CD4-positive, alpha-beta memory T cell (primary cell): ENCODE measurements at regions not wholly inside any gene's neighbourhood (a gene's known extent, or its start where the extent isn't known, plus 50 kb on each side); places are given as distances from the start of the nearest gene placed in this dataset.

Experiments
- CTCF ChIA-PET: fragments of 350-600 bp; sonication (Branson Sonifier 250); formaldehyde crosslinking; loops from one replicate; lab custom pipeline; 2021; ENCODE audit warnings: inconsistent platforms; ENCODE audit not compliant: partially characterized antibody; lab: Charles Lee
- POLR2A ChIA-PET: fragments of 350-600 bp; sonication (Branson Sonifier 250); formaldehyde crosslinking; loops from one replicate; lab custom pipeline; 2021; ENCODE audit not compliant: partially characterized antibody; lab: Charles Lee
- DNase-seq, 5 donors: peaks; one replicate each; pipeline versions ENCODE4 v3.0.0 to v3.0.0-alpha.2; 2020 to 2022; ENCODE audit warnings: mixed read lengths in 1 of 5
- H3K27ac ChIP-seq: one replicate; pipeline ENCODE4 v1.7.0; 2013; ENCODE audit warnings: low read depth, low read length
- H3K27me3 ChIP-seq: 2 replicates; pipeline ENCODE4 v1.7.0; 2013; ENCODE audit warnings: mild to moderate bottlenecking, low read length, moderate library complexity; ENCODE audit not compliant: insufficient read depth
- H3K36me3 ChIP-seq: 2 replicates; pipeline ENCODE4 v1.7.0; 2013; ENCODE audit warnings: mild to moderate bottlenecking, low read length, moderate library complexity; ENCODE audit not compliant: insufficient read depth
- H3K4me1 ChIP-seq: 2 replicates; pipeline ENCODE4 v1.7.0; 2013; ENCODE audit warnings: mild to moderate bottlenecking, low read length, moderate library complexity; ENCODE audit not compliant: insufficient read depth
- H3K4me3 ChIP-seq, 2 donors: one replicate each; pipeline ENCODE4 v1.7.0; 2013; ENCODE audit warnings: low read length in 2 of 2, mild to moderate bottlenecking in 1 of 2
- H3K9me3 ChIP-seq, 2 donors: one replicate each; pipeline ENCODE4 v1.7.0; 2013; ENCODE audit warnings: low read length in 2 of 2, control low read depth in 1 of 2; ENCODE audit not compliant: control insufficient read depth in 1 of 2
- H3K27ac Mint-ChIP-seq, 7 donors: one replicate each; pipeline ENCODE4 v1.8.0; 2020 to 2021; ENCODE audit warnings: mixed read lengths in 7 of 7, mild to moderate bottlenecking in 6 of 7, inconsistent platforms in 3 of 7, moderate library complexity in 3 of 7
- H3K27me3 Mint-ChIP-seq, 2 donors: one replicate each; pipeline ENCODE4 v1.8.0; 2020 to 2021; ENCODE audit warnings: mixed read lengths in 2 of 2
- H3K36me3 Mint-ChIP-seq, 2 donors: one replicate each; pipeline ENCODE4 v1.8.0; 2020 to 2021; ENCODE audit warnings: mixed read lengths in 2 of 2, inconsistent platforms in 1 of 2, mild to moderate bottlenecking in 1 of 2
- H3K4me1 Mint-ChIP-seq, 4 donors: one replicate each; pipeline ENCODE4 v1.8.0; 2020 to 2021; ENCODE audit warnings: mixed read lengths in 4 of 4, mild to moderate bottlenecking in 1 of 4
- H3K4me3 Mint-ChIP-seq, 8 donors: one replicate each; pipeline ENCODE4 v1.8.0; 2020 to 2021; ENCODE audit warnings: mixed read lengths in 8 of 8, mild to moderate bottlenecking in 7 of 8, moderate library complexity in 6 of 8, inconsistent platforms in 3 of 8
- H3K9me3 Mint-ChIP-seq, 8 donors: one replicate each; pipeline ENCODE4 v1.8.0; 2020 to 2021; ENCODE audit warnings: mixed read lengths in 8 of 8, mild to moderate bottlenecking in 5 of 8, inconsistent platforms in 3 of 8, moderate library complexity in 1 of 8
- intact Hi-C: fragments of 100-400 bp; cut with micrococcal nuclease; formaldehyde crosslinking; loops from one replicate; pipeline ENCODE4 v1.15.1; 2023

DNA sequence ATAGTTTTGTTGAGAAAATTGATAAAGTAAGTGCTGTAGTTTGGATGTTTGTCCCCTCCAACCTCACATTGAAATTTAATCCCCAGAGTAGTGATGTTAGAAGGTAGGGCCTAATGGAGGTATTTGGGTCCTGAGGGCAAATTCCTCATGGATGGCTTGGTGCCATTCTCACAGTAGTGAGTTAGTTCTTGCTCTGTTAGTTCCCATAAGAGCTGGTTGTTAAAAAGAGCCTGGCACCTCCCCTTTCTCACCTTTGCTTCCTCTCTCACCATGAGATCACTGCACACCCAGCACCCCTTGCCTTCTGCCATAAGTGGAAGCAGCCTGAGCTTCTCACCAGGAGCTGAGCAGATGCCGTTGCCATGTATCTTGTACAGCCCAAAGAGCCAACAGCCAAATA, 354.8 kb upstream of the NFIA start:
- DNase-seq: no peak
- no peak overlapping the region for H3K4me3 Mint-ChIP-seq
- H3K27ac Mint-ChIP-seq: no peak overlapping the region
- H3K27ac ChIP-seq: no peak overlapping the region
- no peaks in the 10 kb centered on the region for H3K27me3 ChIP-seq
- no peak overlapping the region for H3K4me3 ChIP-seq
- H3K36me3 ChIP-seq: no peaks in the 10 kb centered on the region
- H3K9me3 Mint-ChIP-seq: peaks cover 0 to 4% (median 1%) of the 10 kb centered on the region in 8 donors
- intact Hi-C loops: no loop called here
- H3K4me1 Mint-ChIP-seq: no peaks in the 10 kb centered on the region
- no peaks in the 10 kb centered on the region for H3K27me3 Mint-ChIP-seq
- ChIA-PET CTCF (no interaction called here), POLR2A (no interaction called here)
- H3K36me3 Mint-ChIP-seq: no peaks in the 10 kb centered on the region
- H3K4me1 ChIP-seq: no peaks in the 10 kb centered on the region
- H3K9me3 ChIP-seq: no peaks in the 10 kb centered on the region

DNA sequence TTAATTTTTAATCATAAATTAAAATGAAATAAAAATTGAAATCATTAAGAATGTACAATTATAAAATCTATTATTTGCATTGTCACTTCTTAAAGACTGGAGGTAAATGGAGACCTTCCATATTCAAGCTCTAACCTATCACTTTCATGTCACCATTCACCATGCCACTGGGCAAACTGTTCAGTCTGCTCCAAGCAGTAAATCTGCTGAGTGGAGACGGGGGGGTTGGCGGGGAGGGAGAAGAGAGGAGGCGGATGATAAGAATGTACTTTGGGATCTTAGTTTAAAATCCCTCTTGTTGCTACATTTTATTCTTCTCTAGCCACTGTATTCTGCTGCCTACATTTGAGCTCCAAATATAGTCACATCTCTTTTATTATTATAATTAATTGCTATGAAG, 365.9 kb upstream of the NFIA start:
- no peaks in the 10 kb centered on the region for H3K27me3 Mint-ChIP-seq
- POLR2A ChIA-PET: no interaction called here
- no peak overlapping the region for H3K27ac Mint-ChIP-seq
- no peak overlapping the region for H3K4me3 Mint-ChIP-seq
- no peaks in the 10 kb centered on the region for H3K4me1 Mint-ChIP-seq
- intact Hi-C loops: no loop called here
- no peak for DNase-seq
- H3K36me3 Mint-ChIP-seq: no peaks in the 10 kb centered on the region
- CTCF ChIA-PET: no interaction called here
- H3K27me3 ChIP-seq: no peaks in the 10 kb centered on the region
- H3K9me3 ChIP-seq: no peaks in the 10 kb centered on the region
- H3K27ac ChIP-seq: no peak overlapping the region
- peaks cover 0 to 7% (median 0%) of the 10 kb centered on the region in 8 donors for H3K9me3 Mint-ChIP-seq
- no peak overlapping the region for H3K4me3 ChIP-seq
- no peaks in the 10 kb centered on the region for H3K36me3 ChIP-seq
- no peaks in the 10 kb centered on the region for H3K4me1 ChIP-seq

DNA sequence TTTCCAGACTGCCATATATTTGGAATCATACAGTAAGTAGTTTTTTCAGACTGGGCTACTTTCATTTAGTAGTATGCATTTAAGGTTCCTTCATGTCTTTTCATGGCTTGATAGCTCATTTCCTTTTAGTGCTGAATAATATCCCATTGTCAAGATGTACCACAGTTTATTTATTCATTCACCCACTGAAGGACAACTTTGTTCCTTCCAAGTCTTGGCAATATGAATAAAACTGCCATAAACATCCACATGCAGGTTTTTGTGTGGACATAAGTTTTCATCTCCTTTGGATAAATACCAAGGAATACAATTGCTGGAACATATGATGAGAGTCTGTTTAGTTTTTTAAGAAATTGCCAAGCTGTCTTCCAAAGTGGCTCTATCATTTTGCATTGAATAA, 366.4 kb upstream of the NFIA start:
- intact Hi-C loops: no loop called here
- H3K27me3 Mint-ChIP-seq: no peaks in the 10 kb centered on the region
- DNase-seq: no peak
- CTCF ChIA-PET: no interaction called here
- Histone ChIP-seq H3K4me3 (no peak overlapping the region), H3K4me1 (no peaks in the 10 kb centered on the region), H3K9me3 (no peaks in the 10 kb centered on the region), H3K36me3 (no peaks in the 10 kb centered on the region), H3K27ac (no peak overlapping the region), H3K27me3 (no peaks in the 10 kb centered on the region)
- H3K36me3 Mint-ChIP-seq: no peaks in the 10 kb centered on the region
- H3K9me3 Mint-ChIP-seq: peaks cover 0 to 7% (median 0%) of the 10 kb centered on the region in 8 donors
- no peak overlapping the region for H3K27ac Mint-ChIP-seq
- H3K4me3 Mint-ChIP-seq: no peak overlapping the region
- POLR2A ChIA-PET: no interaction called here
- H3K4me1 Mint-ChIP-seq: no peaks in the 10 kb centered on the region

DNA sequence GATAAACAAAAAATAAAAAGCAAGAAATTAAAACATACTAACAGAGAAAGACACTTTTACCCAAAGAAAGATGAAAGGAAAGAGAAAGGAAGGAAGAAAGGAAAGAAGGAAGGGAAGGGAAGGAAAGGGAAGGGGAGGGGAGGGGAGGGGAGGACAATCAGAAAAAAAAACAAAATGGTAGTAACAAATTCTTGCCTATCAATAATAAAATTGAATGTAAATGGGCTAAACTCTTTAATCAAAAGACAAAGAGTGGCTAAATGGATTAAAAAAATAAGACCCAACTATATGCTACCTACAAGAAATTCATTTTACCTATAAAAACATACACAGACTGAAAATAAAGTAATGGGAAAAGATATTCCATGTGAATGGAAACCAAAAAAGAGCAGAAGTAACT, 372.9 kb upstream of the NFIA start:
- POLR2A ChIA-PET: no interaction called here
- Histone ChIP-seq H3K27ac (no peak overlapping the region), H3K4me1 (no peaks in the 10 kb centered on the region), H3K36me3 (no peaks in the 10 kb centered on the region), H3K27me3 (no peaks in the 10 kb centered on the region), H3K9me3 (no peaks in the 10 kb centered on the region), H3K4me3 (no peak overlapping the region)
- Mint-ChIP-seq H3K4me1 (no peaks in the 10 kb centered on the region), H3K4me3 (no peak overlapping the region), H3K9me3 (peaks cover 2 to 15% (median 4%) of the 10 kb centered on the region in 8 donors), H3K27me3 (no peaks in the 10 kb centered on the region), H3K27ac (no peak overlapping the region), H3K36me3 (no peaks in the 10 kb centered on the region)
- CTCF ChIA-PET: no interaction called here
- intact Hi-C loops: no loop called here
- no peak for DNase-seq

DNA sequence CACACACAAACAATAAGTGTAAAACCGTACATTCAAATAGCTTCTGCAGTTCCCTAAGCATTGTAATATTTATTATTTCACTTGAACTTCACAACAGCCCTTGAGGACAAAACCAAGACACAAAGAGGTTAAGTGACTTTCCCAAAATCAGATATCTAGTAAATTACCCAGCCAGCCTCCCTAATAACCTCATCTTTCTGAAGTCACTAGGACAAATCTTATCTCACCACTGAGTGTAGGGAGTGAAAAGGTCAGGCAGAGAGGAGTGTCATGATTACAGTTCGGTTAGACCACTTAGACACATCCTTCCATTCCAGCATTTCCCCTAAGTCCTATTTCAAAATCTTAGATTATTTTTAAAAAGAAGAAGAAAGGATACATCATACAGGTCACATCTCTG, 377.3 kb upstream of the NFIA start:
- no peaks in the 10 kb centered on the region for H3K9me3 ChIP-seq
- H3K4me1 Mint-ChIP-seq: no peaks in the 10 kb centered on the region

DNA sequence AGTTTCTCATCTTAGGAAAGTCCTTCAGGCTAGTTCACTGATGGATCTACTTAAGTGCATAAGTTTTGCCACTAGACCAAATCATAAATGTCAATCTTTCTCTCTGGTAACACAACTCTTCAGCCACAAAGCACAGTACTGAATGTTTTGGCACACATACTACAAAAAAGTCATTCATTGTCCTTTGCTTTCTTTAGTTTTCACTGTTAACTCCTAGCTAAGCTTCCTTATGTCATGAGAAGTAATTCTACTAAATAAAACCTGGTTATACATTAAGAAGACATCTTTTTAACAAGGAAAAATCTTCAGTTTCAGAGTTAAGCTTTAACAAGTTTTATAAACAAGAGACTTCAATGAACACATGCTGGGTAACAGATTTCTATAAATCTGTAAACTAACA, 379.2 kb upstream of the NFIA start:
- Mint-ChIP-seq H3K27me3 (no peaks in the 10 kb centered on the region), H3K27ac (no peak overlapping the region), H3K4me1 (no peaks in the 10 kb centered on the region), H3K4me3 (no peak overlapping the region), H3K36me3 (no peaks in the 10 kb centered on the region), H3K9me3 (peaks cover 0 to 4% (median under 1%) of the 10 kb centered on the region in 8 donors)
- H3K4me1 ChIP-seq: no peaks in the 10 kb centered on the region
- ChIA-PET CTCF (no interaction called here), POLR2A (no interaction called here)
- no peaks in the 10 kb centered on the region for H3K27me3 ChIP-seq
- H3K9me3 ChIP-seq: no peaks in the 10 kb centered on the region
- intact Hi-C loops: no loop called here
- H3K36me3 ChIP-seq: no peaks in the 10 kb centered on the region
- no peak overlapping the region for H3K4me3 ChIP-seq
- no peak overlapping the region for H3K27ac ChIP-seq
- DNase-seq: no peak

More for the DNA sequence above, 377.3 kb upstream of the NFIA start:
- POLR2A ChIA-PET: no interaction called here
- H3K27me3 Mint-ChIP-seq: no peaks in the 10 kb centered on the region
- intact Hi-C loops: no loop called here
- H3K4me1 ChIP-seq: no peaks in the 10 kb centered on the region
- H3K36me3 Mint-ChIP-seq: no peaks in the 10 kb centered on the region
- H3K27ac ChIP-seq: no peak overlapping the region
- H3K4me3 ChIP-seq: no peak overlapping the region
- H3K4me3 Mint-ChIP-seq: no peak overlapping the region
- H3K27me3 ChIP-seq: no peaks in the 10 kb centered on the region
- no peak overlapping the region for H3K27ac Mint-ChIP-seq
- no peaks in the 10 kb centered on the region for H3K36me3 ChIP-seq
- peaks cover 0 to 5% (median under 1%) of the 10 kb centered on the region in 8 donors for H3K9me3 Mint-ChIP-seq
- DNase-seq: no peak
- CTCF ChIA-PET: no interaction called here

DNA sequence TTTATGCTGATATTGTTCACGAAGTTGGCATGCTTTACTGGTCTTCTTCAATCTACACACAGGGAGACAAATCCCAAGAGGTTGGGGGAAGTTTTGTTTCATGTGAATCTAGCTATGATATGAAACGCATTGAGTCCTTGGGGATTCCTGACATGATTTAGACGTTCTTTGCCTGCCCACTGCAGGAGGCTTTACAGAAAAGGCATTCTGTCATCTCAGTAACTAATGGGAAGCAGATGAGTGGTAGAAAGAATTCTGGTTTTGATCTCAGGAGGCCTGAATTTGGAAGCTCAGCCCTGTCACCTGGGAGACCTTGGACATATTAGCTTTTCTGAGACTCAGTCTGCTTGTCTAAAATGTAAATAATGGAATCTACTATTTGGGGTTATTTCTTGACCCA, 383.0 kb upstream of the NFIA start:
- H3K27me3 Mint-ChIP-seq: no peaks in the 10 kb centered on the region
- CTCF ChIA-PET: no interaction called here
- no peak for DNase-seq

More for the DNA sequence above, 383.0 kb upstream of the NFIA start:
- POLR2A ChIA-PET: no interaction called here
- Histone ChIP-seq H3K27me3 (no peaks in the 10 kb centered on the region), H3K4me3 (no peak overlapping the region), H3K9me3 (no peaks in the 10 kb centered on the region), H3K27ac (no peak overlapping the region), H3K36me3 (no peaks in the 10 kb centered on the region), H3K4me1 (no peaks in the 10 kb centered on the region)
- intact Hi-C loops: no loop called here
- Mint-ChIP-seq H3K4me3 (no peak overlapping the region), H3K9me3 (peaks cover 0 to 2% (median 0%) of the 10 kb centered on the region in 8 donors), H3K36me3 (no peaks in the 10 kb centered on the region), H3K4me1 (no peaks in the 10 kb centered on the region), H3K27ac (no peak overlapping the region)
